Cardiac muscle cell (in vitro differentiated cells and primary cell): ENCODE measurements at regions not wholly inside any gene's neighbourhood (a gene's known extent, or its start where the extent isn't known, plus 50 kb on each side); places are given as distances from the start of the nearest gene placed in this dataset.
"Not testable (repeated sequence)": the region's sequence is repeated elsewhere in the genome, so short reads cannot be mapped to it uniquely, and the experiment has no call there.

Experiments used
- DNase-seq, 2 donors: peaks; one replicate each; pipeline versions ENCODE4 v3.0.0 to v3.0.0-alpha.2; 2010 to 2017; ENCODE audit warnings: low read depth in 1 of 2, low spot score in 1 of 2
- H3K27ac ChIP-seq: fragments of 200-600 bp; sonication (generic); 2 replicates; pipeline ENCODE4 v1.5.1; 2016
- H3K27me3 ChIP-seq: fragments of 200-600 bp; sonication (generic); 2 replicates; pipeline ENCODE4 v1.6.0; 2016; ENCODE audit warnings: control low read depth
- H3K36me3 ChIP-seq: fragments of 200-600 bp; sonication (generic); 2 replicates; pipeline ENCODE4 v1.5.1; 2016; ENCODE audit warnings: control low read depth
- H3K4me1 ChIP-seq: fragments of 200-600 bp; sonication (generic); 2 replicates; pipeline ENCODE4 v1.8.1; 2017; ENCODE audit warnings: low read depth, mild to moderate bottlenecking, mixed run types
- H3K4me3 ChIP-seq: fragments of 200-600 bp; sonication (generic); 2 replicates; pipeline ENCODE4 v1.5.1; 2016; ENCODE audit warnings: mild to moderate bottlenecking
- H3K9me3 ChIP-seq: fragments of 200-600 bp; sonication (generic); 2 replicates; pipeline ENCODE4 v1.5.1; 2017; ENCODE audit warnings: low read depth, mild to moderate bottlenecking, control low read depth
- CTCF ChIP-seq: IDR thresholded peaks from 2 replicates; pipeline ENCODE4 v1.5.1; 2012; ENCODE audit warnings: low read depth, mild to moderate bottlenecking, low read length

DNA sequence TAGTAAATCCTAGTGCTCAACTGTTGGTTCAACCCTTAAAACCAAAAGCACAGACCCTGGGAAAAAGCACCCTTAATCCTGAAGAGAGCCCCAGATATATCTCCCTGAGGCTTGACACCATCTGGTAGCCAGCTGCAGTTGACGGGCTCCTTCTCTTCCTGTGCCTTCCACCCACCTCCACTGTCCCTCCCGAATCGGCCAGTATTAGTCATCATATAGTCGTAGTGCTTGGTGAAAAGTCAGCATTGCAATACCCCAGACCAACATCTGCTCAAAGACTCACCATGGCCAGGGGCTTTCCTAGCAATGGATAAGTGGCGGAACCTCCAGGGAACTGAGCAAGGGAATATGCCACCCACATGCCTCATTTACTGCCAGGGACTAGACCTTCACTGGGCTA, 125.6 kb upstream of the CRBN start:
- DNase-seq: no peak
- H3K9me3 ChIP-seq: no peaks in the 10 kb centered on the region

DNA sequence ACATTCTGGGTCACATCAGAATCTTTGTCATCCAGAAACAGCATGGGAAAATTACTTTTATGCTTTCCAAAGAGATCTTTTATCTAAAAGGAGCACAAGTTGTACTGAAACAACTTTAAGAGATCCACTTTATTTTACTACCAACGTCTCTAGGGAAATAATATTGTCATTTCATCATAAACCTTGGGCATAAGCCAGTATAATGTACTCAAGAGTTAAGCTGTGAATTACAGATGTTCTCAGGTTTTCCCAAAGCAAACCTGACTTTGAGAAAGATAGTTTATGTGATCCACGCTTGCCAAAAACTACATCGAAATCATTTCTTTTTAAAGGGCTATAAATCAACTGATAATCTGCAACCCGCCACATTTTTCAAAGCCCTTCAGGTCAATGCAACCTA, 124.1 kb upstream of the CRBN start:
- no peak for TF ChIP-seq CTCF
- Histone ChIP-seq H3K36me3 (no peaks in the 10 kb centered on the region), H3K27me3 (no peaks in the 10 kb centered on the region), H3K27ac (no peak overlapping the region), H3K4me3 (no peak overlapping the region), H3K4me1 (peaks cover 6% of the 10 kb centered on the region), H3K9me3 (no peaks in the 10 kb centered on the region)
- no peak for DNase-seq

More for the DNA sequence above, 125.6 kb upstream of the CRBN start:
- Histone ChIP-seq H3K36me3 (no peaks in the 10 kb centered on the region), H3K4me3 (no peak overlapping the region), H3K27me3 (no peaks in the 10 kb centered on the region), H3K27ac (no peak overlapping the region), H3K4me1 (peaks cover 6% of the 10 kb centered on the region)
- TF ChIP-seq CTCF: no peak

- Histone ChIP-seq H3K27ac (no peak overlapping the region), H3K27me3 (no peaks in the 10 kb centered on the region), H3K4me3 (no peak overlapping the region), H3K9me3 (no peaks in the 10 kb centered on the region), H3K36me3 (no peaks in the 10 kb centered on the region), H3K4me1 (peaks cover 6% of the 10 kb centered on the region)
- TF ChIP-seq CTCF: no peak
- DNase-seq: peak in 1 of 2 donors; percentile 56
These were observed 123.5 kb upstream of the CRBN start for GRCh38 chr3:3302964-3303363.

DNA sequence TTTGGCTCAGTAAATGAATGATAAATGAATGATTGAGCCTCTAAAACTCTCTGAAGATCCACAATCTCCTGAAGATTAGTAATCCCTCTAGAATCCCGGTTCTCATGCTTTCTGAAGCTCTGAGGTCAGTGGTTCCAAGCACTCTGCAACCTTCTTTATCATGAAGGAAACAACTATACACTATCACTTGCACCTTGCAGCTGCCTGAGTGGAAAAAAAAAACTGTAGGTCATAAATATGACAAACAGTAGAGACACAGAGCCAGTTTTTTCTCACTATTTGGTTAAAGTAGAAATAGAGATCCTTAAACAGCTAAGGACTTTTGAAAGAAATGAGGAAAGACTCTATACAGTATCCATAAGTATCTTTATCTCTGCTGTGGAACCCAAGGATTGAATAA, 122.0 kb upstream of the CRBN start:
- Histone ChIP-seq H3K27me3 (no peaks in the 10 kb centered on the region), H3K36me3 (no peaks in the 10 kb centered on the region), H3K4me1 (peaks cover 6% of the 10 kb centered on the region), H3K4me3 (no peak overlapping the region), H3K27ac (no peak overlapping the region), H3K9me3 (no peaks in the 10 kb centered on the region)
- no peak for TF ChIP-seq CTCF
- DNase-seq: no peak

DNA sequence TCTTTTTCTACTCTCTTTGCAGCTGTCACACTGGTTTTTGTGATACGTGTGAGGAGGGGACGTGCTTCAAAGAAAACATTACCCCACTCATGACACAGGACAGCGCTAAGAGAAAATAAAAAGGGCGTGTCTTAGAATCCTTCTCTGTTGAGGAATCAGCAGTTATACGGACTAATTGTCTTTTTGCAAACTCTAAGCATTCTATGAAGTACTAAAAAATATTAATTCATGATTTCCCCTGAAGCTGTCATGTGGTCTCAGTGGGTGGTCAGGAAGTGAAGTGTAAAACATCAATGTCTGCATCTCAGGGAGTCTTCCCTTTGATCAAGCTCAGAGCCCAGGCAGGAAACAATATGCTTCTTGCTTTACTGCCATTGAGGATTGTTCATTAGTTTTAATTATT, 117.5 kb upstream of the CRBN start:
- Histone ChIP-seq H3K36me3 (no peaks in the 10 kb centered on the region), H3K4me3 (no peak overlapping the region), H3K4me1 (no peaks in the 10 kb centered on the region), H3K27ac (no peak overlapping the region), H3K27me3 (no peaks in the 10 kb centered on the region), H3K9me3 (no peaks in the 10 kb centered on the region)
- no peak for DNase-seq
- no peak for TF ChIP-seq CTCF

GRCh38 chr3:3295586-3295985, 116.1 kb upstream of the CRBN start:
- no peak for TF ChIP-seq CTCF
- no peak overlapping the region for H3K27ac ChIP-seq
- no peaks in the 10 kb centered on the region for H3K27me3 ChIP-seq
- no peak overlapping the region for H3K4me3 ChIP-seq
- no peaks in the 10 kb centered on the region for H3K9me3 ChIP-seq
- DNase-seq: no peak
- no peaks in the 10 kb centered on the region for H3K4me1 ChIP-seq
- H3K36me3 ChIP-seq: no peaks in the 10 kb centered on the region

GRCh38 chr3:3291756-3292283, 112.3 kb upstream of the CRBN start:
- H3K36me3 ChIP-seq, DNase-seq, H3K9me3 ChIP-seq, H3K27me3 ChIP-seq, H3K27ac ChIP-seq, H3K4me1 ChIP-seq, H3K4me3 ChIP-seq: not testable (repeated sequence)
